GM21390 (cell line): ENCODE measurements at regions not wholly inside any gene's neighbourhood (a gene's known extent, or its start where the extent isn't known, plus 50 kb on each side); places are given as distances from the start of the nearest gene placed in this dataset.

Experiments used
- ATAC-seq: cut with Tn5 transposase; IDR thresholded peaks from one replicate; pipeline ENCODE4 v1.9.1; 2021; ENCODE audit not compliant: unreplicated experiment

GRCh38 chr12:43099691-43100163 is 452.3 kb downstream of the ADAMTS20 start:
- ATAC-seq, result no peak

GRCh38 chr12:43098766-43099550 is 453.0 kb downstream of the ADAMTS20 start:
- no peak for ATAC-seq

- ATAC-seq, result no peak
Measured at GRCh38 chr12:43098071-43098470, 453.9 kb downstream of the ADAMTS20 start.

- no peak for ATAC-seq
Measured at GRCh38 chr12:43097471-43097870, 454.5 kb downstream of the ADAMTS20 start.

GRCh38 chr12:43095669-43096280 is 456.2 kb downstream of the ADAMTS20 start:
- no peak for ATAC-seq

GRCh38 chr12:43094886-43095575 is 457.0 kb downstream of the ADAMTS20 start:
- ATAC-seq, result no peak

- ATAC-seq, result no peak
Measured at GRCh38 chr12:43090981-43091380, 461.0 kb downstream of the ADAMTS20 start.

GRCh38 chr12:43087195-43088091 is 464.6 kb downstream of the ADAMTS20 start:
- ATAC-seq, result no peak

GRCh38 chr12:43079476-43079875 is 472.5 kb downstream of the ADAMTS20 start:
- no peak for ATAC-seq

- ATAC-seq, result no peak
Measured at GRCh38 chr12:43078976-43079375, 473.0 kb downstream of the ADAMTS20 start.

GRCh38 chr12:43072431-43072830 is 479.6 kb downstream of the ADAMTS20 start:
- ATAC-seq, result no peak

GRCh38 chr12:43069768-43070221 is 480.2 kb upstream of the PRICKLE1 start:
- ATAC-seq, result no peak

- no peak for ATAC-seq
Measured at GRCh38 chr12:43066471-43066870, 476.9 kb upstream of the PRICKLE1 start.

- no peak for ATAC-seq
Measured at GRCh38 chr12:43063650-43064049, 474.1 kb upstream of the PRICKLE1 start.

GRCh38 chr12:43062201-43062895 is 472.8 kb upstream of the PRICKLE1 start:
- no peak for ATAC-seq

GRCh38 chr12:43060742-43061141 is 471.2 kb upstream of the PRICKLE1 start:
- ATAC-seq, result no peak

GRCh38 chr12:43058616-43059015 is 469.1 kb upstream of the PRICKLE1 start:
- ATAC-seq, result no peak

GRCh38 chr12:43057566-43057965 is 468.0 kb upstream of the PRICKLE1 start:
- ATAC-seq, result no peak

GRCh38 chr12:43054085-43054484 is 464.5 kb upstream of the PRICKLE1 start:
- ATAC-seq, result no peak

- ATAC-seq, result no peak
Measured at GRCh38 chr12:43052441-43052840, 462.9 kb upstream of the PRICKLE1 start.
